Breast epithelium (tissue), 3 donors: ENCODE measurements at regions not wholly inside any gene's neighbourhood (a gene's known extent, or its start where the extent isn't known, plus 50 kb on each side); places are given as distances from the start of the nearest gene placed in this dataset.

Experiments used
- POLR2A ChIP-seq: fragments of 450-650 bp; IDR thresholded peaks from one replicate; pipeline ENCODE4 v1.6.1; 2016; ENCODE audit warnings: antibody characterized with exemption, mild to moderate bottlenecking, moderate library complexity
- POLR2AphosphoS5 ChIP-seq, 3 donors: sonication (generic); formaldehyde crosslinking; IDR thresholded peaks; one replicate each; pipeline ENCODE4 v1.6.1; 2017; ENCODE audit warnings: antibody characterized with exemption in 3 of 3
- TF ChIP-seq, protein P1 (sequence below), 3 donors: fragments of 450-650 bp; IDR thresholded peaks; one replicate each; pipeline ENCODE4 v1.5.1; 2016 to 2017; ENCODE audit warnings: antibody characterized with exemption in 3 of 3, mild to moderate bottlenecking in 3 of 3, moderate library complexity in 3 of 3

DNA sequence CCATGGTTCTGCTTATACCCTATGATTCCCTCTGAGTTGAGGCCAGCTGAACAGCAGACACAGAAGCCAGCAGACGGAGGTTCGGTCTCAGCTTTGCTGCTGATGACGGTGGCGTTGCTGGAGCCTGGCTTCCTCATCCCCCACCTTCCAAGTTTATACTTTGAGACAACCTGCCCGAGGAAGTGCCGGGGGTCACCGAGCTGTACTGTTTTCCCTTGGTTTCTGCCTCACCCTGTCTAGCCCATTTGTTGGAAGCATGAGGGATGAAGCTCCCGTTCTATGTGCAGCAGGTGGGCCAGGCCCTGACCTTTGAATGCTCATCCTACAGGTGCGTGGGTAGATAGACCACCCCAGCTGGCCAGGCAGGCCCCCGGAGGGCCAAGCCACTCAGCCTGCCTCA is 117.3 kb downstream of the MYCN start:
- TF ChIP-seq POLR2A (no peak), POLR2AphosphoS5 (IDR thresholded peaks at IDR 0.05) (no peak)
- TF ChIP-seq, protein P1, sequence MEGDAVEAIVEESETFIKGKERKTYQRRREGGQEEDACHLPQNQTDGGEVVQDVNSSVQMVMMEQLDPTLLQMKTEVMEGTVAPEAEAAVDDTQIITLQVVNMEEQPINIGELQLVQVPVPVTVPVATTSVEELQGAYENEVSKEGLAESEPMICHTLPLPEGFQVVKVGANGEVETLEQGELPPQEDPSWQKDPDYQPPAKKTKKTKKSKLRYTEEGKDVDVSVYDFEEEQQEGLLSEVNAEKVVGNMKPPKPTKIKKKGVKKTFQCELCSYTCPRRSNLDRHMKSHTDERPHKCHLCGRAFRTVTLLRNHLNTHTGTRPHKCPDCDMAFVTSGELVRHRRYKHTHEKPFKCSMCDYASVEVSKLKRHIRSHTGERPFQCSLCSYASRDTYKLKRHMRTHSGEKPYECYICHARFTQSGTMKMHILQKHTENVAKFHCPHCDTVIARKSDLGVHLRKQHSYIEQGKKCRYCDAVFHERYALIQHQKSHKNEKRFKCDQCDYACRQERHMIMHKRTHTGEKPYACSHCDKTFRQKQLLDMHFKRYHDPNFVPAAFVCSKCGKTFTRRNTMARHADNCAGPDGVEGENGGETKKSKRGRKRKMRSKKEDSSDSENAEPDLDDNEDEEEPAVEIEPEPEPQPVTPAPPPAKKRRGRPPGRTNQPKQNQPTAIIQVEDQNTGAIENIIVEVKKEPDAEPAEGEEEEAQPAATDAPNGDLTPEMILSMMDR (IDR thresholded peaks at IDR 0.05) = no peak
